ENCODE measurements at regions not wholly inside any gene's neighbourhood (a gene's known extent, or its start where the extent isn't known, plus 50 kb on each side); places are given as distances from the start of the nearest gene placed in this dataset.
"Not testable (repeated sequence)": the region's sequence is repeated elsewhere in the genome, so short reads cannot be mapped to it uniquely, and the experiment has no call there.

- DNase-seq = peak; percentile 9
These were observed 339.0 kb downstream of the RMST start for GRCh38 chr12:97801471-97802059.

- DNase-seq = peak; percentile 4
These were observed 342.5 kb downstream of the RMST start for GRCh38 chr12:97805146-97805545.

GRCh38 chr12:97813301-97813700 is 350.7 kb downstream of the RMST start:
- no peak for DNase-seq

GRCh38 chr12:97821806-97822205 is 359.2 kb downstream of the RMST start:
- DNase-seq = no peak

- no peak for DNase-seq
These were observed 372.9 kb downstream of the RMST start for GRCh38 chr12:97835541-97835940.

- DNase-seq = no peak
These were observed 374.8 kb downstream of the RMST start for GRCh38 chr12:97837401-97837800.

GRCh38 chr12:97848051-97848450 is 385.4 kb downstream of the RMST start:
- no peak for DNase-seq

GRCh38 chr12:97854477-97854876 is 391.9 kb downstream of the RMST start:
- DNase-seq = no peak

- DNase-seq = no peak
These were observed 399.5 kb downstream of the RMST start for GRCh38 chr12:97862072-97862471.

- no peak for DNase-seq
These were observed 412.5 kb downstream of the RMST start for GRCh38 chr12:97875064-97875463.

GRCh38 chr12:97876780-97877179 is 414.2 kb downstream of the RMST start:
- no peak for DNase-seq

- no peak for DNase-seq
These were observed 414.8 kb downstream of the RMST start for GRCh38 chr12:97877404-97877803.

- no peak for DNase-seq
These were observed 424.0 kb downstream of the RMST start for GRCh38 chr12:97886511-97887176.

GRCh38 chr12:97897881-97898280 is 435.3 kb downstream of the RMST start:
- DNase-seq = not testable (repeated sequence)

GRCh38 chr12:97899529-97899928 is 436.9 kb downstream of the RMST start:
- no peak for DNase-seq

GRCh38 chr12:97899956-97900355 is 437.4 kb downstream of the RMST start:
- no peak for DNase-seq

GRCh38 chr12:97903356-97903755 is 440.8 kb downstream of the RMST start:
- DNase-seq = no peak

GRCh38 chr12:97907504-97907903 is 444.9 kb downstream of the RMST start:
- no peak for DNase-seq

- no peak for DNase-seq
These were observed 448.0 kb downstream of the RMST start for GRCh38 chr12:97910559-97910958.

GRCh38 chr12:97912943-97913342 is 450.3 kb downstream of the RMST start:
- no peak for DNase-seq

- DNase-seq = no peak
These were observed 459.5 kb downstream of the RMST start for GRCh38 chr12:97921979-97922722.

- DNase-seq = no peak
These were observed 460.9 kb downstream of the RMST start for GRCh38 chr12:97923546-97923945.

GRCh38 chr12:97924122-97924521 is 461.5 kb downstream of the RMST start:
- DNase-seq = no peak

- DNase-seq = no peak
These were observed 465.4 kb downstream of the RMST start for GRCh38 chr12:97927977-97928376.

All from NCI-H146 (cell line).